H1 (cell line): ENCODE measurements at regions not wholly inside any gene's neighbourhood (a gene's known extent, or its start where the extent isn't known, plus 50 kb on each side); places are given as distances from the start of the nearest gene placed in this dataset.

Source experiments
- KDM1A ChIP-seq: fragments of 200-600, 300-600 bp; sonication (generic); IDR thresholded peaks from 2 replicates; pipeline ENCODE4 v1.7.1; 2016; ENCODE audit warnings: mild to moderate bottlenecking, low read length, borderline replicate concordance
- POLR2A ChIP-seq, 2 experiments: IDR thresholded peaks; 1 replicate in 1 of 2; 2 replicates in 1 of 2; pipeline ENCODE4 v1.6.1; 2011; ENCODE audit warnings: low read depth in 2 of 2, low read length in 2 of 2, mild to moderate bottlenecking in 2 of 2; ENCODE audit errors: control extremely low read depth in 1 of 2
- TEAD4 ChIP-seq: IDR thresholded peaks from 2 replicates; pipeline ENCODE4 v1.6.1; 2012; ENCODE audit warnings: low read depth, low read length, inconsistent platforms, mixed read lengths
- TF ChIP-seq, protein P1 (sequence below), 3 experiments: IDR thresholded peaks; 1 replicate in 2 of 3; 2 replicates in 1 of 3; pipeline versions ENCODE4 v1.5.1 to v1.6.1; 2011; ENCODE audit warnings: low read length in 3 of 3, mild to moderate bottlenecking in 3 of 3, inconsistent platforms in 2 of 3, low read depth in 1 of 3, moderate library complexity in 1 of 3; ENCODE audit not compliant: insufficient read depth in 1 of 3; ENCODE audit errors: control extremely low read depth in 1 of 3

DNA sequence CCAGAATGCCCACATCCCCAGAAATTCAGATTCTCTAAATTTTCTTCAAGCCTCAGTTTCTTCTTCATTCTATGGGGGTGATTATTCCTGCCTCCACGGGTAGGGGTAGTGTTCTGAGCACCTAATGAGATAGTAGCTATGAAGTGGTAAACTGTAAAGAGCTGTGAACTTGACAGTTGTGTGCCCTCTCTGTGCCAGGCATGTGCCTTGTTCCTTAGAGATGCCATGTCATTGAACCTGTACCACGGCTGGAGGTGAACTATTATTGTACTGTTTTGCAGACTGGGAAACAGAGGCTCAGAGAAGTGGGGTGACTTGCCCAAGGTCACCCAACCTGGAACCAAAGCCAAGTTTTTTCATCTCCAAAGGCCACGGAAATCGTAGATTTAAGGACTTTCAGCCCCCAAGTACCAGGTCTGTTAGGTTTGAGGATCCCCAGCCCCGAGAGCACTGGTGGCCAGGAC is 67.7 kb upstream of the SIRPA start:
- TF ChIP-seq, protein P1, sequence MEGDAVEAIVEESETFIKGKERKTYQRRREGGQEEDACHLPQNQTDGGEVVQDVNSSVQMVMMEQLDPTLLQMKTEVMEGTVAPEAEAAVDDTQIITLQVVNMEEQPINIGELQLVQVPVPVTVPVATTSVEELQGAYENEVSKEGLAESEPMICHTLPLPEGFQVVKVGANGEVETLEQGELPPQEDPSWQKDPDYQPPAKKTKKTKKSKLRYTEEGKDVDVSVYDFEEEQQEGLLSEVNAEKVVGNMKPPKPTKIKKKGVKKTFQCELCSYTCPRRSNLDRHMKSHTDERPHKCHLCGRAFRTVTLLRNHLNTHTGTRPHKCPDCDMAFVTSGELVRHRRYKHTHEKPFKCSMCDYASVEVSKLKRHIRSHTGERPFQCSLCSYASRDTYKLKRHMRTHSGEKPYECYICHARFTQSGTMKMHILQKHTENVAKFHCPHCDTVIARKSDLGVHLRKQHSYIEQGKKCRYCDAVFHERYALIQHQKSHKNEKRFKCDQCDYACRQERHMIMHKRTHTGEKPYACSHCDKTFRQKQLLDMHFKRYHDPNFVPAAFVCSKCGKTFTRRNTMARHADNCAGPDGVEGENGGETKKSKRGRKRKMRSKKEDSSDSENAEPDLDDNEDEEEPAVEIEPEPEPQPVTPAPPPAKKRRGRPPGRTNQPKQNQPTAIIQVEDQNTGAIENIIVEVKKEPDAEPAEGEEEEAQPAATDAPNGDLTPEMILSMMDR (IDR thresholded peaks at IDR 0.05; ENCODE audit: control extremely low read depth in 1 of 3, insufficient read depth in 1 of 3, low read depth in 1 of 3, low read length in 3 of 3), result no peak
- TF ChIP-seq KDM1A (no peak), TEAD4 (no peak), POLR2A (IDR thresholded peaks at IDR 0.05; ENCODE audit: control extremely low read depth in 1 of 2, low read depth in 2 of 2, low read length in 2 of 2) (no peak)
